ENCODE measurements at regions not wholly inside any gene's neighbourhood (a gene's known extent, or its start where the extent isn't known, plus 50 kb on each side); places are given as distances from the start of the nearest gene placed in this dataset.

DNA sequence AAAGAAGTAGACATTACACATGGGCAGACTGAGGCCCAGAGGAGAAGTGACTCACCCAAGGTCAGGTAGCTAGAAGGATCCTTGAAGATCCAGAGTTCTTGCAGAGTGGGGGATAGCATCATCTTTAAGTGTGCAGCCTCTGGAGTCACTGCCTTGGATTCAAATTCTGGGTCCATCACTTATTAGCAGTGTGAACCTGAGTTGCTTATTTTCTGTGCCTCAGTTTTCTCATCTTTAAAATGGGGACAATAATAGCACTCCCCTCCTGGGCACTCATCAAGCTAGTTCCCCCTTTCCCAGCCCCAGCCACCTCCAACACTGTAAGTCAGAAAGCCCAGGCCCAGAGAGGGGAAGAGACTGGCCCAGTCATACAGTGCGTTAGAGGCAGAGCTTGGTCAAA is 141.8 kb upstream of the PJA1 start:
- Histone ChIP-seq H3K79me2 (ENCODE audit: insufficient read depth, low read length) (no peaks in the 10 kb centered on the region), H3K9me2 (ENCODE audit: insufficient read depth) (no peaks in the 10 kb centered on the region), H3K9me3 (ENCODE audit: control insufficient read depth in 1 of 2, insufficient read depth in 1 of 2, low read depth in 1 of 2, low read length in 2 of 2) (no peaks in the 10 kb centered on the region), H3K27me3 (ENCODE audit: insufficient read depth, low read length) (no peaks in the 10 kb centered on the region), H3K4me2 (ENCODE audit: low read length) (no peak overlapping the region), H3K4me3 (replicated peaks in 1 of 2; ENCODE audit: low read depth in 1 of 2, low read length in 2 of 2) (no peak overlapping the region), H4K20me1 (ENCODE audit: insufficient read depth) (no peaks in the 10 kb centered on the region), H3K4me1 (ENCODE audit: control insufficient read depth in 1 of 2, insufficient read depth in 2 of 2, low read length in 2 of 2) (no peaks in the 10 kb centered on the region), H3K27ac (ENCODE audit: low read depth, low read length) (no peak overlapping the region), H3K36me3 (ENCODE audit: control insufficient read depth in 1 of 2, insufficient read depth in 2 of 2, low read length in 2 of 2) (no peaks in the 10 kb centered on the region), H2AFZ (ENCODE audit: low read depth, low read length, poor library complexity, severe bottlenecking) (no peak overlapping the region), H3K9ac (ENCODE audit: low read length) (no peak overlapping the region)
- ChIA-PET RAD21 (ENCODE audit: low non-redundant PET in 1 of 2, low total read pairs in 2 of 2, uncharacterized antibody in 2 of 2, unreplicated experiment in 2 of 2) (no interaction called here), CTCF (no interaction called here), POLR2A (no interaction called here)
- DNase-seq (ENCODE audit: low read depth, low spot score) (no peak), ATAC-seq (no peak)
- intact Hi-C loops (cut with micrococcal nuclease) = no loop called here
- TF ChIP-seq, protein P1, sequence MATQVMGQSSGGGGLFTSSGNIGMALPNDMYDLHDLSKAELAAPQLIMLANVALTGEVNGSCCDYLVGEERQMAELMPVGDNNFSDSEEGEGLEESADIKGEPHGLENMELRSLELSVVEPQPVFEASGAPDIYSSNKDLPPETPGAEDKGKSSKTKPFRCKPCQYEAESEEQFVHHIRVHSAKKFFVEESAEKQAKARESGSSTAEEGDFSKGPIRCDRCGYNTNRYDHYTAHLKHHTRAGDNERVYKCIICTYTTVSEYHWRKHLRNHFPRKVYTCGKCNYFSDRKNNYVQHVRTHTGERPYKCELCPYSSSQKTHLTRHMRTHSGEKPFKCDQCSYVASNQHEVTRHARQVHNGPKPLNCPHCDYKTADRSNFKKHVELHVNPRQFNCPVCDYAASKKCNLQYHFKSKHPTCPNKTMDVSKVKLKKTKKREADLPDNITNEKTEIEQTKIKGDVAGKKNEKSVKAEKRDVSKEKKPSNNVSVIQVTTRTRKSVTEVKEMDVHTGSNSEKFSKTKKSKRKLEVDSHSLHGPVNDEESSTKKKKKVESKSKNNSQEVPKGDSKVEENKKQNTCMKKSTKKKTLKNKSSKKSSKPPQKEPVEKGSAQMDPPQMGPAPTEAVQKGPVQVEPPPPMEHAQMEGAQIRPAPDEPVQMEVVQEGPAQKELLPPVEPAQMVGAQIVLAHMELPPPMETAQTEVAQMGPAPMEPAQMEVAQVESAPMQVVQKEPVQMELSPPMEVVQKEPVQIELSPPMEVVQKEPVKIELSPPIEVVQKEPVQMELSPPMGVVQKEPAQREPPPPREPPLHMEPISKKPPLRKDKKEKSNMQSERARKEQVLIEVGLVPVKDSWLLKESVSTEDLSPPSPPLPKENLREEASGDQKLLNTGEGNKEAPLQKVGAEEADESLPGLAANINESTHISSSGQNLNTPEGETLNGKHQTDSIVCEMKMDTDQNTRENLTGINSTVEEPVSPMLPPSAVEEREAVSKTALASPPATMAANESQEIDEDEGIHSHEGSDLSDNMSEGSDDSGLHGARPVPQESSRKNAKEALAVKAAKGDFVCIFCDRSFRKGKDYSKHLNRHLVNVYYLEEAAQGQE (IDR thresholded peaks at IDR 0.05; ENCODE audit: low read depth) = no peak
- no peak for TF ChIP-seq CEBPB (IDR thresholded peaks at IDR 0.05; ENCODE audit: low read depth)
- TF ChIP-seq, protein P2, sequence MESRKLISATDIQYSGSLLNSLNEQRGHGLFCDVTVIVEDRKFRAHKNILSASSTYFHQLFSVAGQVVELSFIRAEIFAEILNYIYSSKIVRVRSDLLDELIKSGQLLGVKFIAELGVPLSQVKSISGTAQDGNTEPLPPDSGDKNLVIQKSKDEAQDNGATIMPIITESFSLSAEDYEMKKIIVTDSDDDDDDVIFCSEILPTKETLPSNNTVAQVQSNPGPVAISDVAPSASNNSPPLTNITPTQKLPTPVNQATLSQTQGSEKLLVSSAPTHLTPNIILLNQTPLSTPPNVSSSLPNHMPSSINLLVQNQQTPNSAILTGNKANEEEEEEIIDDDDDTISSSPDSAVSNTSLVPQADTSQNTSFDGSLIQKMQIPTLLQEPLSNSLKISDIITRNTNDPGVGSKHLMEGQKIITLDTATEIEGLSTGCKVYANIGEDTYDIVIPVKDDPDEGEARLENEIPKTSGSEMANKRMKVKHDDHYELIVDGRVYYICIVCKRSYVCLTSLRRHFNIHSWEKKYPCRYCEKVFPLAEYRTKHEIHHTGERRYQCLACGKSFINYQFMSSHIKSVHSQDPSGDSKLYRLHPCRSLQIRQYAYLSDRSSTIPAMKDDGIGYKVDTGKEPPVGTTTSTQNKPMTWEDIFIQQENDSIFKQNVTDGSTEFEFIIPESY (IDR thresholded peaks at IDR 0.05; ENCODE audit: extremely low read depth, insufficient replicate concordance, low read length) = no peak
- no peak for TF ChIP-seq ELF1 (IDR thresholded peaks at IDR 0.05; ENCODE audit: borderline replicate concordance, low read depth)
- TF ChIP-seq SP1 (IDR thresholded peaks at IDR 0.05; ENCODE audit: low read depth) = no peak
- no peak for TF ChIP-seq YY1 (IDR thresholded peaks at IDR 0.05; ENCODE audit: extremely low read depth, insufficient replicate concordance, low read depth, low read length)
- TF ChIP-seq MAX (IDR thresholded peaks at IDR 0.05) = no peak
- no peak for TF ChIP-seq EZH2phosphoT487 (IDR thresholded peaks at IDR 0.05; ENCODE audit: borderline replicate concordance)
- TF ChIP-seq POLR2AphosphoS5 (IDR thresholded peaks at IDR 0.05; ENCODE audit: low read depth, low read length) = no peak
- TF ChIP-seq, protein P3, sequence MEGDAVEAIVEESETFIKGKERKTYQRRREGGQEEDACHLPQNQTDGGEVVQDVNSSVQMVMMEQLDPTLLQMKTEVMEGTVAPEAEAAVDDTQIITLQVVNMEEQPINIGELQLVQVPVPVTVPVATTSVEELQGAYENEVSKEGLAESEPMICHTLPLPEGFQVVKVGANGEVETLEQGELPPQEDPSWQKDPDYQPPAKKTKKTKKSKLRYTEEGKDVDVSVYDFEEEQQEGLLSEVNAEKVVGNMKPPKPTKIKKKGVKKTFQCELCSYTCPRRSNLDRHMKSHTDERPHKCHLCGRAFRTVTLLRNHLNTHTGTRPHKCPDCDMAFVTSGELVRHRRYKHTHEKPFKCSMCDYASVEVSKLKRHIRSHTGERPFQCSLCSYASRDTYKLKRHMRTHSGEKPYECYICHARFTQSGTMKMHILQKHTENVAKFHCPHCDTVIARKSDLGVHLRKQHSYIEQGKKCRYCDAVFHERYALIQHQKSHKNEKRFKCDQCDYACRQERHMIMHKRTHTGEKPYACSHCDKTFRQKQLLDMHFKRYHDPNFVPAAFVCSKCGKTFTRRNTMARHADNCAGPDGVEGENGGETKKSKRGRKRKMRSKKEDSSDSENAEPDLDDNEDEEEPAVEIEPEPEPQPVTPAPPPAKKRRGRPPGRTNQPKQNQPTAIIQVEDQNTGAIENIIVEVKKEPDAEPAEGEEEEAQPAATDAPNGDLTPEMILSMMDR (IDR thresholded peaks at IDR 0.05 in 2 of 3, conservative IDR thresholded peaks at IDR 0.05 in 1 of 3; ENCODE audit: borderline replicate concordance in 1 of 3, insufficient read depth in 1 of 3, low read depth in 2 of 3, low read length in 2 of 3) = no peak
- TF ChIP-seq POLR2A (IDR thresholded peaks at IDR 0.05; ENCODE audit: borderline replicate concordance, extremely low read depth, insufficient read depth, insufficient read length) = no peak
- TF ChIP-seq TCF7L2 (IDR thresholded peaks at IDR 0.05; ENCODE audit: borderline replicate concordance, extremely low read depth, insufficient read depth, insufficient read length) = no peak
- no peak for TF ChIP-seq SRF (IDR thresholded peaks at IDR 0.05; ENCODE audit: low read depth)
- no peak for TF ChIP-seq SIN3A (IDR thresholded peaks at IDR 0.05; ENCODE audit: low read depth)
- no peak for TF ChIP-seq RAD21 (IDR thresholded peaks at IDR 0.05; ENCODE audit: low read depth)
- BruUV-seq (replicated peaks) = no TSS peak
